ENCODE measurements at regions not wholly inside any gene's neighbourhood (a gene's known extent, or its start where the extent isn't known, plus 50 kb on each side); places are given as distances from the start of the nearest gene placed in this dataset.

DNA sequence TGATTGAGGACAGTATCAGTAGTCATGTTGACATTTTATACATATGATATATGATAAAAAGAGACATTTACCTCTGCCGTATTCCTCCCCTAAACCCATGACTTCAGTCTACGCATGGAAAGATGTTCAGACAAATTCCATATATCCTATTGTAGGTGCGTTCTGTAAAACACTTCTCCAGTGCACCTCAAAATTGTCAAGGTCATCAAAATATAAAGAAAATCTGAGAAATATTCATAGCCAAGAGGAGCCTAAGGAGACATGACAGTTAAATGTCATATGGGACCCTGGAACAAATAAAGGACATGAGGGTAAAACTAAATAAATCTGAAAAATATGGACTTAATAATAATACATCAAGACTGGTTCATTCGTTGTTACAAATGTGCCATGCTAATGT is 71.5 kb downstream of the CCER1 start:
- WGBS, 2 donors = 91% methylated on average over 4 of the region's 4 CpGs
- DNase-seq (ENCODE audit: low spot score in 2 of 2) = no peak
- intact Hi-C loops (cut with DNase I; ENCODE audit: low total_unique reads) = no loop called here
- no peak overlapping the region for H3K4me3 ChIP-seq (ENCODE audit: low read depth, poor library complexity, severe bottlenecking)
- TF ChIP-seq POLR2A (IDR thresholded peaks at IDR 0.05) (no peak), CTCF (IDR thresholded peaks at IDR 0.05) (no peak)

DNA sequence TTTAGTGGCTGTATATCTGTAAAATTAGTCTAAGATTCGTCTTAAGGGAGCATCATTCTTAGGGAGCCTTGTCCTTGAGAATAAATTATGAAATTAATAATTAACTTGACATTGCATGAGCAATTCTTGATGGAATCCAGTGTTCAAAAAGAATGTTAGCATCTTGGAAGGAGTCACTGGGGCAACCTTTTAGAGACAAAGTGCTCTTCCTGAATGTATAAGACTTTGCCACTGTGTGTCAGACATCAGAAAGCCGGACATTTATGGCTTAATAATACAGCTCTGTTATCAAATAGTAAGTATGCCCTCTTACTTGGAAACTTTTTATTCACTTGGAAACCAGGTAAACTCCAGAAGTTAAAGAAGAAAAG is 83.3 kb downstream of the CCER1 start:
- no peak for DNase-seq (ENCODE audit: low spot score in 2 of 2)
- intact Hi-C loops (cut with DNase I; ENCODE audit: low total_unique reads) = no loop called here
- TF ChIP-seq CTCF (IDR thresholded peaks at IDR 0.05) (no peak), POLR2A (IDR thresholded peaks at IDR 0.05) (no peak)
- no peak overlapping the region for H3K4me3 ChIP-seq (ENCODE audit: low read depth, poor library complexity, severe bottlenecking)
- WGBS, 2 donors = 81 to 86% methylated on average over 2 of the region's 2 CpGs

DNA sequence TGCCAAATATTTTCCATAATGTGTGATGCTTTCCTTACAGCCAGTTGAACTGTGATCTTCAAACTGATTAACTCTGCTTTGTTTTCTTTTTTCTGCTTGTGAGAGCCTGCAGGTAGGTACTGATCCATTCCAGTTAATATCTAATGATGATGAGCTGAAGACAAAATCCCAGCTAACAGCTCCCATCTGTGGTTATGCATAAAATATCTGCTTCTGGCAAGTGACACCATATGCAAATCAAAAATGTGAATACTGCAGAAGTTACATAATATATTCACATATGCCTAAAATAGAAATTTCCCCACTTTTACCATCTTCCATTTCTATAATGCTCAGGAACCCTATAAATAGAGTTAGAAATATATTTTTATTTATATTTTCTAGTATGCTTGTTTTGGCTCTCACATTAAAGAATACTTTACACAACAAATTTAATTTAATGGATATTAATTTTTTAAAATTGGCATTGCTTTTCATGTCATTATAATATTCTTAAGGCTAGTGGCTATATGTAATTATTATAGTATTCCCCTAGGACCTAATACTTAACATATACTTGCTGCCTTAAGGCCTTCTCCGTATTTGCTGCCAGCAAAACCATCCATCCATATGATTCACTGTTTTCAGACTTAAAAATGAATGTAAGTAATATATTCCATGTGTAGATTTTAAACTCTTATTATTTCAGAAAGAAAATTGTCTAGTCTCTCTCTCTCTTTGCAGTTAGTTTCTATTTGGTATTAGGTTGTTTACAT is 83.8 kb downstream of the CCER1 start:
- 80% methylated on average over 1 of the region's 1 CpG for whole genome bisulfite sequencing, 2 donors
- intact Hi-C loops (cut with DNase I; ENCODE audit: low total_unique reads) = no loop called here
- no peak overlapping the region for H3K4me3 ChIP-seq (ENCODE audit: low read depth, poor library complexity, severe bottlenecking)
- no peak for TF ChIP-seq CTCF (IDR thresholded peaks at IDR 0.05)
- TF ChIP-seq POLR2A (IDR thresholded peaks at IDR 0.05) = no peak
- DNase-seq (ENCODE audit: low spot score in 2 of 2) = no peak

DNA sequence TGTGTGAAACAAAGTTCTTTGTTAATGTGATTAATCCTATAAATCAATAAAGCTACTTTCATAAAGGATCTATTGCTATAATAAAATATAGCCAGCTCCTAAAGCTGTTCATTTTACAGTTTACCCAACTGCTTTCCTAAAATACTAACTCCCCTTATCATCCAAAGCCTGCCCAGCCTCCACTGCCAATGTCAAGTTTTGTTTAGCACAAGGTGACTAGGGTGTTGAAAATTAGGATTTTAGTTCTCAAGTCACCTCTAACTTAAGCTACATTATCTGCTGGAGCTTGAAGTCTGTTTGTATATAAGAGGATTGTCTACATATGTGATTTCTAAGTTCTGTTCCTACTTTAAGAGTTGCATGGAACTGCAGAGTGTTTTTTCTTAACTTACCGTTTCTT is 86.3 kb downstream of the CCER1 start:
- H3K4me3 ChIP-seq (ENCODE audit: low read depth, poor library complexity, severe bottlenecking) = no peak overlapping the region
- intact Hi-C loops (cut with DNase I; ENCODE audit: low total_unique reads) = no loop called here
- no peak for TF ChIP-seq CTCF (IDR thresholded peaks at IDR 0.05)
- 84 to 88% methylated on average over 1 of the region's 1 CpG for WGBS, 2 donors
- DNase-seq (ENCODE audit: low spot score in 2 of 2) = no peak

- H3K4me3 ChIP-seq (ENCODE audit: low read depth, poor library complexity, severe bottlenecking) = no peak overlapping the region
- intact Hi-C loops (cut with DNase I; ENCODE audit: low total_unique reads) = no loop called here
- no peak for DNase-seq (ENCODE audit: low spot score in 2 of 2)
- TF ChIP-seq CTCF (IDR thresholded peaks at IDR 0.05) (no peak), POLR2A (IDR thresholded peaks at IDR 0.05) (no peak)
These were observed 95.4 kb downstream of the CCER1 start for GRCh38 chr12:90859591-90859990.

- WGBS, 2 donors = 44 to 51% methylated on average over 2 of the region's 2 CpGs
- TF ChIP-seq CTCF (IDR thresholded peaks at IDR 0.05) (no peak), POLR2A (IDR thresholded peaks at IDR 0.05) (no peak)
- intact Hi-C loops (cut with DNase I; ENCODE audit: low total_unique reads) = no loop called here
- no peak overlapping the region for H3K4me3 ChIP-seq (ENCODE audit: low read depth, poor library complexity, severe bottlenecking)
- DNase-seq (ENCODE audit: low spot score in 2 of 2) = no peak
These were observed 96.7 kb downstream of the CCER1 start for GRCh38 chr12:90858252-90858651.
